ENCODE measurements at regions not wholly inside any gene's neighbourhood (a gene's known extent, or its start where the extent isn't known, plus 50 kb on each side); places are given as distances from the start of the nearest gene placed in this dataset.

DNA sequence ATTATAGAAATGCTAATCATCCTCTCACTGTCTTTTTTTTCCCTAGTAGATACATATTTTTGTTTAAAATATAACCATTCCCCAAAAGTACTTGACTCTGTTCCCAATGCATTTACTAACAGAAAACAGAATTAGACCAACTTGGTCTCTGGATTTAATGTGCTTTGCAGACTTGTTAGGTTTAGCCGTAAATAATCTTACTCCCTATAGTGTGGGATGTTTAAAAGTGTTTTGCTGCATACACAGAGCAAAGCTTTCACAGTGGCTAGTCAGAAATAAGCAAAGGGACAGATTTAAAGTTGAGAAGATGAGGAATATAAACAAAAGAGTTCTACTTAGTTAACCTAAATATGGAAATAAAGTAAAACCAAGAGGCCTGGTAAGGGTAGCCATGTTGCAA, 527.5 kb downstream of the HDGFL1 start:
- TF ChIP-seq EZH2 (IDR thresholded peaks at IDR 0.05; ENCODE audit: low read length, missing control alignments) = no peak
- TF ChIP-seq, protein P1, sequence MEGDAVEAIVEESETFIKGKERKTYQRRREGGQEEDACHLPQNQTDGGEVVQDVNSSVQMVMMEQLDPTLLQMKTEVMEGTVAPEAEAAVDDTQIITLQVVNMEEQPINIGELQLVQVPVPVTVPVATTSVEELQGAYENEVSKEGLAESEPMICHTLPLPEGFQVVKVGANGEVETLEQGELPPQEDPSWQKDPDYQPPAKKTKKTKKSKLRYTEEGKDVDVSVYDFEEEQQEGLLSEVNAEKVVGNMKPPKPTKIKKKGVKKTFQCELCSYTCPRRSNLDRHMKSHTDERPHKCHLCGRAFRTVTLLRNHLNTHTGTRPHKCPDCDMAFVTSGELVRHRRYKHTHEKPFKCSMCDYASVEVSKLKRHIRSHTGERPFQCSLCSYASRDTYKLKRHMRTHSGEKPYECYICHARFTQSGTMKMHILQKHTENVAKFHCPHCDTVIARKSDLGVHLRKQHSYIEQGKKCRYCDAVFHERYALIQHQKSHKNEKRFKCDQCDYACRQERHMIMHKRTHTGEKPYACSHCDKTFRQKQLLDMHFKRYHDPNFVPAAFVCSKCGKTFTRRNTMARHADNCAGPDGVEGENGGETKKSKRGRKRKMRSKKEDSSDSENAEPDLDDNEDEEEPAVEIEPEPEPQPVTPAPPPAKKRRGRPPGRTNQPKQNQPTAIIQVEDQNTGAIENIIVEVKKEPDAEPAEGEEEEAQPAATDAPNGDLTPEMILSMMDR (conservative IDR thresholded peaks at IDR 0.05 in 1 of 2, IDR thresholded peaks at IDR 0.05 in 1 of 2; ENCODE audit: low read depth in 1 of 2, low read length in 2 of 2) = no peak
